ENCODE measurements at regions not wholly inside any gene's neighbourhood (a gene's known extent, or its start where the extent isn't known, plus 50 kb on each side); places are given as distances from the start of the nearest gene placed in this dataset.

- TF ChIP-seq, protein P1, sequence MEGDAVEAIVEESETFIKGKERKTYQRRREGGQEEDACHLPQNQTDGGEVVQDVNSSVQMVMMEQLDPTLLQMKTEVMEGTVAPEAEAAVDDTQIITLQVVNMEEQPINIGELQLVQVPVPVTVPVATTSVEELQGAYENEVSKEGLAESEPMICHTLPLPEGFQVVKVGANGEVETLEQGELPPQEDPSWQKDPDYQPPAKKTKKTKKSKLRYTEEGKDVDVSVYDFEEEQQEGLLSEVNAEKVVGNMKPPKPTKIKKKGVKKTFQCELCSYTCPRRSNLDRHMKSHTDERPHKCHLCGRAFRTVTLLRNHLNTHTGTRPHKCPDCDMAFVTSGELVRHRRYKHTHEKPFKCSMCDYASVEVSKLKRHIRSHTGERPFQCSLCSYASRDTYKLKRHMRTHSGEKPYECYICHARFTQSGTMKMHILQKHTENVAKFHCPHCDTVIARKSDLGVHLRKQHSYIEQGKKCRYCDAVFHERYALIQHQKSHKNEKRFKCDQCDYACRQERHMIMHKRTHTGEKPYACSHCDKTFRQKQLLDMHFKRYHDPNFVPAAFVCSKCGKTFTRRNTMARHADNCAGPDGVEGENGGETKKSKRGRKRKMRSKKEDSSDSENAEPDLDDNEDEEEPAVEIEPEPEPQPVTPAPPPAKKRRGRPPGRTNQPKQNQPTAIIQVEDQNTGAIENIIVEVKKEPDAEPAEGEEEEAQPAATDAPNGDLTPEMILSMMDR (conservative IDR thresholded peaks at IDR 0.05; ENCODE audit: low read length) = no peak
- no peak for TF ChIP-seq EZH2phosphoT487 (IDR thresholded peaks at IDR 0.05; ENCODE audit: borderline replicate concordance)
Measured at GRCh38 chr2:19146867-19147266, 211.6 kb downstream of the OSR1 start.

Measured in Loucy (cell line).